Activated T-cell treated with anti-CD3 and anti-CD28 coated beads, Interleukin-2, amount 50 U/mL, for 24 hours (primary cell): ENCODE measurements at regions not wholly inside any gene's neighbourhood (a gene's known extent, or its start where the extent isn't known, plus 50 kb on each side); places are given as distances from the start of the nearest gene placed in this dataset.

ENCODE experiments used
- DNase-seq: peaks from one replicate; pipeline ENCODE4 v3.0.0-alpha.2; 2020
- H3K27ac Mint-ChIP-seq: 2 replicates; pipeline ENCODE4 v1.8.0; 2020; ENCODE audit warnings: mild to moderate bottlenecking, mixed read lengths
- H3K27me3 Mint-ChIP-seq: 2 replicates; pipeline ENCODE4 v1.8.0; 2020; ENCODE audit warnings: mixed read lengths
- H3K36me3 Mint-ChIP-seq: 2 replicates; pipeline ENCODE4 v1.8.0; 2020; ENCODE audit warnings: low read depth, mixed read lengths
- H3K4me1 Mint-ChIP-seq: 2 replicates; pipeline ENCODE4 v1.8.0; 2020; ENCODE audit warnings: low read depth, mixed read lengths
- H3K4me3 Mint-ChIP-seq: 2 replicates; pipeline ENCODE4 v1.8.0; 2020; ENCODE audit warnings: mild to moderate bottlenecking, moderate library complexity, mixed read lengths
- H3K9me3 Mint-ChIP-seq: 2 replicates; pipeline ENCODE4 v1.8.0; 2020; ENCODE audit warnings: mixed read lengths

GRCh38 chr18:77811503-77811902 is 561.9 kb downstream of the GALR1 start:
- peaks cover 34% of the 10 kb centered on the region for H3K27me3 Mint-ChIP-seq
- H3K9me3 Mint-ChIP-seq, result peaks cover 4% of the 10 kb centered on the region
- no peaks in the 10 kb centered on the region for H3K4me1 Mint-ChIP-seq
- no peak overlapping the region for H3K4me3 Mint-ChIP-seq
- H3K36me3 Mint-ChIP-seq, result no peaks in the 10 kb centered on the region
- no peak for DNase-seq
- no peak overlapping the region for H3K27ac Mint-ChIP-seq

- DNase-seq, result no peak
- Mint-ChIP-seq H3K27me3 (peaks cover 14% of the 10 kb centered on the region), H3K36me3 (no peaks in the 10 kb centered on the region), H3K27ac (no peak overlapping the region), H3K9me3 (no peaks in the 10 kb centered on the region), H3K4me3 (no peak overlapping the region), H3K4me1 (no peaks in the 10 kb centered on the region)
Observed at GRCh38 chr18:77815666-77816338, 566.2 kb downstream of the GALR1 start.

- Mint-ChIP-seq H3K9me3 (no peaks in the 10 kb centered on the region), H3K27ac (no peak overlapping the region), H3K36me3 (no peaks in the 10 kb centered on the region), H3K27me3 (peaks cover 20% of the 10 kb centered on the region), H3K4me3 (no peak overlapping the region), H3K4me1 (no peaks in the 10 kb centered on the region)
- DNase-seq, result no peak
Observed at GRCh38 chr18:77818328-77818727, 568.7 kb downstream of the GALR1 start.

- Mint-ChIP-seq H3K27me3 (peaks cover 26% of the 10 kb centered on the region), H3K4me1 (no peaks in the 10 kb centered on the region), H3K27ac (no peak overlapping the region), H3K4me3 (no peak overlapping the region), H3K9me3 (no peaks in the 10 kb centered on the region), H3K36me3 (no peaks in the 10 kb centered on the region)
- DNase-seq, result no peak
Observed at GRCh38 chr18:77820472-77820871, 570.8 kb downstream of the GALR1 start.

- Mint-ChIP-seq H3K27ac (no peak overlapping the region), H3K9me3 (no peaks in the 10 kb centered on the region), H3K4me1 (no peaks in the 10 kb centered on the region), H3K4me3 (no peak overlapping the region), H3K36me3 (no peaks in the 10 kb centered on the region), H3K27me3 (peaks cover 27% of the 10 kb centered on the region)
- no peak for DNase-seq
Observed at GRCh38 chr18:77821892-77822291, 572.2 kb downstream of the GALR1 start.

GRCh38 chr18:77822632-77823031 is 573.0 kb downstream of the GALR1 start:
- Mint-ChIP-seq H3K27me3 (peaks cover 27% of the 10 kb centered on the region), H3K9me3 (no peaks in the 10 kb centered on the region), H3K4me3 (no peak overlapping the region), H3K27ac (no peak overlapping the region), H3K4me1 (no peaks in the 10 kb centered on the region), H3K36me3 (no peaks in the 10 kb centered on the region)
- no peak for DNase-seq

GRCh38 chr18:77833807-77834206 is 584.2 kb downstream of the GALR1 start:
- H3K4me1 Mint-ChIP-seq, result no peaks in the 10 kb centered on the region
- no peak for DNase-seq
- H3K27me3 Mint-ChIP-seq, result no peaks in the 10 kb centered on the region
- no peaks in the 10 kb centered on the region for H3K36me3 Mint-ChIP-seq
- H3K9me3 Mint-ChIP-seq, result no peaks in the 10 kb centered on the region
- H3K27ac Mint-ChIP-seq, result no peak overlapping the region
- H3K4me3 Mint-ChIP-seq, result no peak overlapping the region

GRCh38 chr18:77851802-77852201 is 602.2 kb downstream of the GALR1 start:
- H3K27me3 Mint-ChIP-seq, result peaks cover 35% of the 10 kb centered on the region
- no peaks in the 10 kb centered on the region for H3K4me1 Mint-ChIP-seq
- no peaks in the 10 kb centered on the region for H3K9me3 Mint-ChIP-seq
- no peak for DNase-seq
- H3K4me3 Mint-ChIP-seq, result no peak overlapping the region
- H3K27ac Mint-ChIP-seq, result no peak overlapping the region
- no peaks in the 10 kb centered on the region for H3K36me3 Mint-ChIP-seq

GRCh38 chr18:77853859-77854258 is 604.2 kb downstream of the GALR1 start:
- H3K4me1 Mint-ChIP-seq, result no peaks in the 10 kb centered on the region
- no peaks in the 10 kb centered on the region for H3K36me3 Mint-ChIP-seq
- H3K4me3 Mint-ChIP-seq, result no peak overlapping the region
- H3K27ac Mint-ChIP-seq, result no peak overlapping the region
- H3K9me3 Mint-ChIP-seq, result no peaks in the 10 kb centered on the region
- DNase-seq, result no peak
- H3K27me3 Mint-ChIP-seq, result peaks cover 26% of the 10 kb centered on the region

GRCh38 chr18:77857678-77858655 is 608.3 kb downstream of the GALR1 start:
- H3K27ac Mint-ChIP-seq, result no peak overlapping the region
- no peaks in the 10 kb centered on the region for H3K36me3 Mint-ChIP-seq
- H3K4me3 Mint-ChIP-seq, result no peak overlapping the region
- peaks cover 11% of the 10 kb centered on the region for H3K27me3 Mint-ChIP-seq
- DNase-seq, result no peak
- no peaks in the 10 kb centered on the region for H3K9me3 Mint-ChIP-seq
- no peaks in the 10 kb centered on the region for H3K4me1 Mint-ChIP-seq

- Mint-ChIP-seq H3K4me3 (no peak overlapping the region), H3K4me1 (no peaks in the 10 kb centered on the region), H3K36me3 (no peaks in the 10 kb centered on the region), H3K27me3 (no peaks in the 10 kb centered on the region), H3K9me3 (no peaks in the 10 kb centered on the region), H3K27ac (no peak overlapping the region)
- DNase-seq, result no peak
Observed at GRCh38 chr18:77859634-77860033, 610.0 kb downstream of the GALR1 start.

- DNase-seq, result no peak
- Mint-ChIP-seq H3K36me3 (no peaks in the 10 kb centered on the region), H3K4me1 (no peaks in the 10 kb centered on the region), H3K9me3 (no peaks in the 10 kb centered on the region), H3K27me3 (no peaks in the 10 kb centered on the region), H3K27ac (no peak overlapping the region), H3K4me3 (no peak overlapping the region)
Observed at GRCh38 chr18:77862066-77862757, 612.6 kb downstream of the GALR1 start.

- Mint-ChIP-seq H3K27me3 (peaks cover 15% of the 10 kb centered on the region), H3K9me3 (no peaks in the 10 kb centered on the region), H3K36me3 (no peaks in the 10 kb centered on the region), H3K4me1 (no peaks in the 10 kb centered on the region), H3K27ac (no peak overlapping the region), H3K4me3 (no peak overlapping the region)
- no peak for DNase-seq
Observed at GRCh38 chr18:77865853-77866252, 616.2 kb downstream of the GALR1 start.

GRCh38 chr18:77866351-77866750 is 616.7 kb downstream of the GALR1 start:
- Mint-ChIP-seq H3K9me3 (no peaks in the 10 kb centered on the region), H3K27ac (no peak overlapping the region), H3K4me3 (no peak overlapping the region), H3K27me3 (peaks cover 15% of the 10 kb centered on the region), H3K4me1 (no peaks in the 10 kb centered on the region), H3K36me3 (no peaks in the 10 kb centered on the region)
- DNase-seq, result no peak

GRCh38 chr18:77870199-77870598 is 620.6 kb downstream of the GALR1 start:
- no peaks in the 10 kb centered on the region for H3K4me1 Mint-ChIP-seq
- no peak for DNase-seq
- no peak overlapping the region for H3K27ac Mint-ChIP-seq
- H3K4me3 Mint-ChIP-seq, result no peak overlapping the region
- H3K27me3 Mint-ChIP-seq, result peaks cover 19% of the 10 kb centered on the region
- no peaks in the 10 kb centered on the region for H3K9me3 Mint-ChIP-seq
- H3K36me3 Mint-ChIP-seq, result no peaks in the 10 kb centered on the region
